ENCODE measurements at regions not wholly inside any gene's neighbourhood (a gene's known extent, or its start where the extent isn't known, plus 50 kb on each side); places are given as distances from the start of the nearest gene placed in this dataset.

DNA sequence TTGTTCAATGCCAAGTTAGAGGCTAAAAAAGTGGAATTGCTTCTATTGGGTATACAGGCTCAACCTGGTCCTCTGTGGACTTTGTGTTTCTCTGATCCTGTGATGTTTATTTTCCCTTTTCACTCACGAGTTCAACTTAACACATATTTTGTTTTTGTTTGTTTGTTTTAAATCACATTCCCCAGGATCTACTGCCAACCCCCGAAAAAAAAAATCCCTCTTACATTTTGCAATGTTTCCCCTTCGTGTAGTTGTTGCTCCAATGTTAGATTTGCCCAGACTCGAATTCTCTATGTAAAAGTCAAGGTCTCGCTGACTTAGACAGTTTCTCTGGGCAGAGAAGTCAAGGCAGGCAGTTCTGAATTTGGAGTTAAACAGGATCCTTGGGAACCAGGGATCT is 876.4 kb downstream of the CCSER2 start:
- Histone ChIP-seq H3K36me3 (no peaks in the 10 kb centered on the region), H3K27ac (no peak overlapping the region), H3K9me3 (no peaks in the 10 kb centered on the region), H3K27me3 (no peaks in the 10 kb centered on the region), H3K4me3 (no peak overlapping the region), H3K4me1 (no peaks in the 10 kb centered on the region)
- no peak for DNase-seq
- WGBS, 2 donors (ENCODE audit: low coverage in 1 of 2) = 74 to 80% methylated on average over 4 to 5 of the region's 5 CpGs
- intact Hi-C loops (cut with DNase I; ENCODE audit: low total_unique reads) = no loop called here
- TF ChIP-seq EP300 (IDR thresholded peaks at IDR 0.05; ENCODE audit: low read depth) = no peak
- TF ChIP-seq POLR2A (IDR thresholded peaks at IDR 0.05) = no peak
- no peak for TF ChIP-seq POLR2AphosphoS5 (IDR thresholded peaks at IDR 0.05)
- no peak for TF ChIP-seq CTCF (IDR thresholded peaks at IDR 0.05)
- in situ Hi-C loops (cut with MboI; ENCODE audit: low pct_ligation_motif_present in 1 of 4, low pct_unique_long_range_greater_than_20kb in 1 of 4, low sequenced_read_pairs in 3 of 4) = no loop called here

DNA sequence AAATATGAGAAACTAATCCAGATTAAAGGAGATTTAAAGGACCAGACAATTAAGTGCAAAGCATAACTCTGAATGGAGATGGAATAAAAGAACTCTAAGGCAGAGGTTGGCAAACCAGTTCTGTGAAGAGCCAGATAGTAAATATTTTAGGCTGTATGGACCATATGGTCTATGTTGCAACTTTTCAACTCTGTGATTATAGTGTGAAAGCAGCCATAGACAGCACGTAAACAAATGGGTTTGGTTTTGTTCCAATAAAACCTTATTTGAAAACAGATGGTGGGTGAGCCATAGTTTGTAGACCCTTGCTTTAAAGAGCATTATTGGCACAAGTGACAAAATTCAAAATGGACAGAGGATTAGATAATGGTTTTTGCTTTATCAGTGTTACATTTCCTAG is 884.1 kb downstream of the CCSER2 start:
- Histone ChIP-seq H3K27me3 (no peaks in the 10 kb centered on the region), H3K36me3 (no peaks in the 10 kb centered on the region), H3K27ac (no peak overlapping the region), H3K4me1 (no peaks in the 10 kb centered on the region), H3K9me3 (no peaks in the 10 kb centered on the region), H3K4me3 (no peak overlapping the region)
- WGBS, 2 donors (ENCODE audit: low coverage in 1 of 2) = 40 to 58% methylated on average over 1 of the region's 1 CpG
- in situ Hi-C loops (cut with MboI; ENCODE audit: low pct_ligation_motif_present in 1 of 4, low pct_unique_long_range_greater_than_20kb in 1 of 4, low sequenced_read_pairs in 3 of 4) = no loop called here
- TF ChIP-seq CTCF (IDR thresholded peaks at IDR 0.05) = no peak
- no peak for TF ChIP-seq EP300 (IDR thresholded peaks at IDR 0.05; ENCODE audit: low read depth)
- no peak for TF ChIP-seq POLR2A (IDR thresholded peaks at IDR 0.05)
- TF ChIP-seq POLR2AphosphoS5 (IDR thresholded peaks at IDR 0.05) = no peak
- intact Hi-C loops (cut with DNase I; ENCODE audit: low total_unique reads) = no loop called here
- no peak for DNase-seq

DNA sequence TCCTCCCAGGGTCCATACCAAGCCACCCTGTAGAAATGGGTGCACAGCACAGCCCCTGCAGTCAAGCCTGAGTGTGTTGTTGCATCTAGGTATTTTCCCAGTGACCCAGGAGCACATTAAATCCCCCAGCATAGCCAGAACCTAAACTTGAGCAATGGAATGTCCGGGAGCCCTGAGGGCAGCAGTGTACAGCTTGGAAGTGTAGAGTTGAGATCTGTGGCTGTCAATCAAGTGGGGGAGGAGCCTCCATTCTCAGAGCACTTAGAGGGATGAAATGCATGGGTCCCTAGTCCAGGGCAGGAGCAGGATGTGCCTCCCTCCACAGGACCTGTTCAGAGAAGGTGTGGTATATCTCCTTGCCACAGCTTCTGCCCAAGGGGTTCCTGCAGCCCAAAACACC is 885.1 kb downstream of the CCSER2 start:
- Histone ChIP-seq H3K9me3 (no peaks in the 10 kb centered on the region), H3K36me3 (no peaks in the 10 kb centered on the region), H3K4me3 (no peak overlapping the region), H3K27ac (no peak overlapping the region), H3K27me3 (no peaks in the 10 kb centered on the region), H3K4me1 (no peaks in the 10 kb centered on the region)
- DNase-seq = no peak
- in situ Hi-C loops (cut with MboI; ENCODE audit: low pct_ligation_motif_present in 1 of 4, low pct_unique_long_range_greater_than_20kb in 1 of 4, low sequenced_read_pairs in 3 of 4) (no loop called here), intact Hi-C loops (cut with DNase I; ENCODE audit: low total_unique reads) (no loop called here)
- 90% methylated on average over 1 of the region's 1 CpG; no CpG with 5 or more reads in 1 of the 2 donors for WGBS, 2 donors (ENCODE audit: low coverage in 1 of 2)
- TF ChIP-seq POLR2AphosphoS5 (IDR thresholded peaks at IDR 0.05) (no peak), CTCF (IDR thresholded peaks at IDR 0.05) (no peak), POLR2A (IDR thresholded peaks at IDR 0.05) (no peak), EP300 (IDR thresholded peaks at IDR 0.05; ENCODE audit: low read depth) (no peak)

DNA sequence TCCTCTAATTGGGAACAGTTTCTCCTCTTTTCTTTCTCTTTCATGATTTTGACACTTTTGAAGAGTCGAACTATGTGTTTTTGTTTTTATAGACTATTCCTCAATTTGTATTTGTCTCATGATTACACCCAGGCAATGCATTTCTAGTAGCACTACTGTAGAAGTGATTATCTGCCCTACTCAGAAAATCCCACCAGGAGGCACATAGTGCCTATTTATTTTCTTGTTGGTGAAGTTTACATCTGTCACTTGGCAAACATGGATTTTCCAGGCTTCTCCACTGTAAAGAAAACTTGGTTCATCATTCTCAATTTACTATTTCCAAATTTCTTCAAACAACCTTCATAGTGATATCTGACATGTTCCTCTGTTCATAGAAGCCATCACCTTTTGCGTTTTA is 893.9 kb downstream of the CCSER2 start:
- WGBS, 2 donors (ENCODE audit: low coverage in 1 of 2) = 83 to 85% methylated on average over 2 of the region's 2 CpGs
- Histone ChIP-seq H3K36me3 (no peaks in the 10 kb centered on the region), H3K4me3 (no peak overlapping the region), H3K27ac (no peak overlapping the region), H3K4me1 (no peaks in the 10 kb centered on the region), H3K9me3 (no peaks in the 10 kb centered on the region), H3K27me3 (no peaks in the 10 kb centered on the region)
- TF ChIP-seq EP300 (IDR thresholded peaks at IDR 0.05; ENCODE audit: low read depth) = no peak
- TF ChIP-seq POLR2AphosphoS5 (IDR thresholded peaks at IDR 0.05) = no peak
- no peak for TF ChIP-seq POLR2A (IDR thresholded peaks at IDR 0.05)
- TF ChIP-seq CTCF (IDR thresholded peaks at IDR 0.05) = no peak
- DNase-seq = no peak
- intact Hi-C loops (cut with DNase I; ENCODE audit: low total_unique reads) (no loop called here), in situ Hi-C loops (cut with MboI; ENCODE audit: low pct_ligation_motif_present in 1 of 4, low pct_unique_long_range_greater_than_20kb in 1 of 4, low sequenced_read_pairs in 3 of 4) (no loop called here)

All from transverse colon (tissue), 4 donors.